Liver (tissue), 8 donors: ENCODE measurements at regions not wholly inside any gene's neighbourhood (a gene's known extent, or its start where the extent isn't known, plus 50 kb on each side); places are given as distances from the start of the nearest gene placed in this dataset.

Experiments
- DNase-seq: peaks from one replicate; pipeline ENCODE4 v3.0.0-alpha.2; 2017; ENCODE audit warnings: low spot score
- H3K27ac ChIP-seq, 2 donors: one replicate each; pipeline ENCODE4 v1.7.0; 2013; ENCODE audit warnings: inconsistent platforms in 2 of 2, low read length in 2 of 2, control low read depth in 1 of 2, low read depth in 1 of 2, mild to moderate bottlenecking in 1 of 2
- H3K27me3 ChIP-seq, 4 donors: one replicate each; pipeline versions ENCODE4 v1.6.1 to v1.7.0; 2013; ENCODE audit warnings: low read length in 3 of 4, inconsistent platforms in 1 of 4, mild to moderate bottlenecking in 1 of 4, moderate library complexity in 1 of 4; ENCODE audit not compliant: control insufficient read depth in 4 of 4, insufficient read depth in 4 of 4
- H3K36me3 ChIP-seq, 4 donors: one replicate each; pipeline versions ENCODE4 v1.6.1 to v1.7.0; 2013; ENCODE audit warnings: low read length in 3 of 4, mild to moderate bottlenecking in 3 of 4, low read depth in 1 of 4, moderate library complexity in 1 of 4; ENCODE audit not compliant: control insufficient read depth in 4 of 4, insufficient read depth in 3 of 4
- H3K4me1 ChIP-seq, 4 donors: one replicate each; pipeline versions ENCODE4 v1.6.1 to v1.7.0; 2013; ENCODE audit warnings: low read length in 3 of 4, mild to moderate bottlenecking in 3 of 4, moderate library complexity in 1 of 4; ENCODE audit not compliant: control insufficient read depth in 4 of 4, insufficient read depth in 4 of 4
- H3K4me3 ChIP-seq, 3 donors: one replicate each; pipeline versions ENCODE4 v1.6.1 to v1.7.0; 2013; ENCODE audit warnings: low read length in 3 of 3, control low read depth in 1 of 3, low read depth in 1 of 3, mild to moderate bottlenecking in 1 of 3
- H3K9ac ChIP-seq, 2 donors: one replicate each; pipeline ENCODE4 v1.7.0; 2013; ENCODE audit warnings: low read length in 2 of 2, mild to moderate bottlenecking in 2 of 2, moderate library complexity in 2 of 2, control low read depth in 1 of 2, low read depth in 1 of 2
- H3K9me3 ChIP-seq, 4 donors: one replicate each; pipeline versions ENCODE4 v1.6.1 to v1.7.0; 2013; ENCODE audit warnings: low read length in 3 of 4; ENCODE audit not compliant: control insufficient read depth in 4 of 4
- EGR1 ChIP-seq, 2 donors: IDR thresholded peaks; 2 replicates each; pipeline ENCODE4 v1.6.1; 2016 to 2018; ENCODE audit warnings: antibody characterized with exemption in 2 of 2, low read depth in 2 of 2
- FOXA1 ChIP-seq: IDR thresholded peaks from 2 replicates; pipeline ENCODE4 v1.6.1; 2016; ENCODE audit warnings: antibody characterized with exemption
- FOXA2 ChIP-seq: IDR thresholded peaks from 2 replicates; pipeline ENCODE4 v1.6.1; 2016; ENCODE audit warnings: antibody characterized with exemption
- GABPA ChIP-seq, 2 donors: IDR thresholded peaks in 1 of 2; conservative IDR thresholded peaks in 1 of 2; 2 replicates each; pipeline ENCODE4 v1.6.1; 2016; ENCODE audit warnings: antibody characterized with exemption in 2 of 2, mild to moderate bottlenecking in 1 of 2, moderate library complexity in 1 of 2
- HNF4A ChIP-seq, 2 donors: conservative IDR thresholded peaks; 2 replicates each; pipeline ENCODE4 v1.6.1; 2016; ENCODE audit warnings: antibody characterized with exemption in 2 of 2, mild to moderate bottlenecking in 2 of 2
- HNF4G ChIP-seq: IDR thresholded peaks from 2 replicates; pipeline ENCODE4 v1.6.1; 2016; ENCODE audit warnings: antibody characterized with exemption
- JUND ChIP-seq, 2 donors: IDR thresholded peaks; 2 replicates each; pipeline ENCODE4 v1.6.1; 2016; ENCODE audit warnings: antibody characterized with exemption in 2 of 2
- NR2F2 ChIP-seq: IDR thresholded peaks from 2 replicates; pipeline ENCODE4 v1.6.1; 2016; ENCODE audit warnings: antibody characterized with exemption
- RAD21 ChIP-seq, 2 donors: IDR thresholded peaks; 2 replicates each; pipeline ENCODE4 v1.6.1; 2016; ENCODE audit warnings: antibody characterized with exemption in 2 of 2, mild to moderate bottlenecking in 2 of 2
- RXRA ChIP-seq, 2 donors: IDR thresholded peaks; 2 replicates each; pipeline ENCODE4 v1.6.1; 2017 to 2018; ENCODE audit warnings: antibody characterized with exemption in 2 of 2, mild to moderate bottlenecking in 1 of 2
- SP1 ChIP-seq: IDR thresholded peaks from 2 replicates; pipeline ENCODE4 v1.6.1; 2018; ENCODE audit warnings: antibody characterized with exemption, mild to moderate bottlenecking
- TAF1 ChIP-seq: conservative IDR thresholded peaks from 2 replicates; pipeline ENCODE4 v1.6.1; 2016; ENCODE audit warnings: antibody characterized with exemption, mild to moderate bottlenecking
- YY1 ChIP-seq: IDR thresholded peaks from 2 replicates; pipeline ENCODE4 v1.6.1; 2016; ENCODE audit warnings: antibody characterized with exemption, mild to moderate bottlenecking
- WGBS: extraction: QIAGEN DNeasy Blood & Tissue Kit; methylation state at CpG from one replicate; pipeline ENCODE4 v1.1.7; 2013; 5-methylcytosine and 5-hydroxymethylcytosine counted together
- TF ChIP-seq, protein P1 (sequence below): IDR thresholded peaks from 2 replicates; pipeline ENCODE4 v1.6.1; 2016; ENCODE audit warnings: antibody characterized with exemption
- TF ChIP-seq, protein P2 (sequence below): IDR thresholded peaks from 2 replicates; pipeline ENCODE4 v1.6.1; 2016; ENCODE audit warnings: antibody characterized with exemption, mild to moderate bottlenecking
- TF ChIP-seq, protein P3 (sequence below): fragments of 150-350 bp; IDR thresholded peaks from 2 replicates; pipeline ENCODE4 v1.5.1; 2017; ENCODE audit warnings: improper control_type of control experiment, low read depth, low read length; ENCODE audit not compliant: missing input control
- TF ChIP-seq, protein P4 (sequence below): IDR thresholded peaks from 2 replicates; pipeline ENCODE4 v1.6.1; 2016; ENCODE audit warnings: antibody characterized with exemption
- TF ChIP-seq, protein P5 (sequence below): IDR thresholded peaks from 2 replicates; pipeline ENCODE4 v1.6.1; 2016; ENCODE audit warnings: antibody characterized with exemption
- donor health status: healthy.
- donor health status: healthy.
- donor health status: healthy.
- donor health status: healthy.
- donor health status: healthy.

DNA sequence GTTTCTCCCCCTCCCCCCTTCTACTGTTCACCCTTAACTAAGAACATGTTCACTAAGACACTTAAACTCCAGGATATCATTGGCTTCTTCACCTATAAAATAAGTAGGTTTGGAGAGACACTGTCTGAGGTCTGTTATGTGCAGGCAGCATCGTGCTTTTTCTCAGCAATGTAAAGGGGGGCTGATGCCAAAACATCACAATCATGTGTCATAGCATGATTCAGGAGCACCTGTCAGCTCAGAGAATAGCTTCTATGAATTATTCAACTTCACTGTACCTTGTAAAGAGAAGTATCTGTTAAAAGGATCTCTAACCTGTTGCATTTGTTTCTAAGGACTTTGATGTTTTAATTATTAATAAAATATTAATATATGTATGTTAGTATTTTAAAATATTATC is 211.4 kb upstream of the EPHA3 start:
- TF ChIP-seq JUND (IDR thresholded peaks at IDR 0.05) (no peak), FOXA2 (no peak), RAD21 (IDR thresholded peaks at IDR 0.05) (no peak), YY1 (no peak), RXRA (IDR thresholded peaks at IDR 0.05) (no peak), HNF4A (conservative IDR thresholded peaks at IDR 0.05) (no peak), FOXA1 (no peak)
- TF ChIP-seq, protein P1, sequence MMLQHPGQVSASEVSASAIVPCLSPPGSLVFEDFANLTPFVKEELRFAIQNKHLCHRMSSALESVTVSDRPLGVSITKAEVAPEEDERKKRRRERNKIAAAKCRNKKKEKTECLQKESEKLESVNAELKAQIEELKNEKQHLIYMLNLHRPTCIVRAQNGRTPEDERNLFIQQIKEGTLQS: no peak
- Histone ChIP-seq H3K4me1 (no peaks in the 10 kb centered on the region), H3K36me3 (no peaks in the 10 kb centered on the region), H3K9ac (no peak overlapping the region), H3K27me3 (no peaks in the 10 kb centered on the region), H3K27ac (no peak overlapping the region), H3K4me3 (no peak overlapping the region), H3K9me3 (no peaks in the 10 kb centered on the region)
- WGBS: 61% methylated on average over 1 of the region's 1 CpG
- no peak for DNase-seq

DNA sequence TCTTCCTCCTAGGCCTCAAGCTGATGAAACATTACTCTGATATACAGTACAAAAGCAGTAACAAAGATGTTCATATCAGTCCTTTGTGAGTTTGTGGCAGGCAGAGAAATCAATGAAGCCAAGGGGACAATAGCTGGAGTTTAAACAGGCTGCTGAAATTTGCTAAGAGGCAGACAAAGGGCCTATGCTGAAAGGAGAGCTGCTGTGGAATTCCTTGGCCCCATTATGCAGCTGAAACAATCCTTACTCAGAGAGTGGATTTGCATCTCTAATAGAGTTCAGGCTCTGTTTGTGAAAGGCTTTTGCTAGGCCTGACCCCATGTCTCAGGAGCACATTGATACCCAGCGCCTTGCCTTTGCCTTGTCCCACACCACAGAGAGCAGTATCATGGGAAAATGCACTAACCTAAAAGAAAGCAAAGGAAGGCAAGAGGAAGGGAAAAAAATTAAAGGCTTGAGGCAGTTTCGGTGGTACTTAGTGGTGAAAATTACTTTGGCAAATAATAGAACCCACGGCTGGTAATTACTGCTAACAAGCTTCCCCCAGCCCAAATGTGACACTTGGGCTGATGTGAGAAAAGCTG is 195.0 kb upstream of the EPHA3 start:
- no peak overlapping the region for H3K27ac ChIP-seq
- no peak for DNase-seq
- no peaks in the 10 kb centered on the region for H3K4me1 ChIP-seq
- H3K36me3 ChIP-seq: no peaks in the 10 kb centered on the region
- H3K9ac ChIP-seq: no peak overlapping the region
- TF ChIP-seq EGR1 (IDR thresholded peaks at IDR 0.05; ENCODE audit: low read depth in 2 of 2) (no peak), JUND (IDR thresholded peaks at IDR 0.05) (no peak), GABPA (IDR thresholded peaks at IDR 0.05 in 1 of 2, conservative IDR thresholded peaks at IDR 0.05 in 1 of 2) (no peak), HNF4G (no peak), TAF1 (no peak), HNF4A (conservative IDR thresholded peaks at IDR 0.05) (no peak), RXRA (IDR thresholded peaks at IDR 0.05) (no peak), NR2F2 (no peak), YY1 (no peak), FOXA2 (no peak), RAD21 (IDR thresholded peaks at IDR 0.05) (no peak), FOXA1 (no peak), SP1 (no peak)
- TF ChIP-seq, protein P2, sequence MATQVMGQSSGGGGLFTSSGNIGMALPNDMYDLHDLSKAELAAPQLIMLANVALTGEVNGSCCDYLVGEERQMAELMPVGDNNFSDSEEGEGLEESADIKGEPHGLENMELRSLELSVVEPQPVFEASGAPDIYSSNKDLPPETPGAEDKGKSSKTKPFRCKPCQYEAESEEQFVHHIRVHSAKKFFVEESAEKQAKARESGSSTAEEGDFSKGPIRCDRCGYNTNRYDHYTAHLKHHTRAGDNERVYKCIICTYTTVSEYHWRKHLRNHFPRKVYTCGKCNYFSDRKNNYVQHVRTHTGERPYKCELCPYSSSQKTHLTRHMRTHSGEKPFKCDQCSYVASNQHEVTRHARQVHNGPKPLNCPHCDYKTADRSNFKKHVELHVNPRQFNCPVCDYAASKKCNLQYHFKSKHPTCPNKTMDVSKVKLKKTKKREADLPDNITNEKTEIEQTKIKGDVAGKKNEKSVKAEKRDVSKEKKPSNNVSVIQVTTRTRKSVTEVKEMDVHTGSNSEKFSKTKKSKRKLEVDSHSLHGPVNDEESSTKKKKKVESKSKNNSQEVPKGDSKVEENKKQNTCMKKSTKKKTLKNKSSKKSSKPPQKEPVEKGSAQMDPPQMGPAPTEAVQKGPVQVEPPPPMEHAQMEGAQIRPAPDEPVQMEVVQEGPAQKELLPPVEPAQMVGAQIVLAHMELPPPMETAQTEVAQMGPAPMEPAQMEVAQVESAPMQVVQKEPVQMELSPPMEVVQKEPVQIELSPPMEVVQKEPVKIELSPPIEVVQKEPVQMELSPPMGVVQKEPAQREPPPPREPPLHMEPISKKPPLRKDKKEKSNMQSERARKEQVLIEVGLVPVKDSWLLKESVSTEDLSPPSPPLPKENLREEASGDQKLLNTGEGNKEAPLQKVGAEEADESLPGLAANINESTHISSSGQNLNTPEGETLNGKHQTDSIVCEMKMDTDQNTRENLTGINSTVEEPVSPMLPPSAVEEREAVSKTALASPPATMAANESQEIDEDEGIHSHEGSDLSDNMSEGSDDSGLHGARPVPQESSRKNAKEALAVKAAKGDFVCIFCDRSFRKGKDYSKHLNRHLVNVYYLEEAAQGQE: no peak
- TF ChIP-seq, protein P3, sequence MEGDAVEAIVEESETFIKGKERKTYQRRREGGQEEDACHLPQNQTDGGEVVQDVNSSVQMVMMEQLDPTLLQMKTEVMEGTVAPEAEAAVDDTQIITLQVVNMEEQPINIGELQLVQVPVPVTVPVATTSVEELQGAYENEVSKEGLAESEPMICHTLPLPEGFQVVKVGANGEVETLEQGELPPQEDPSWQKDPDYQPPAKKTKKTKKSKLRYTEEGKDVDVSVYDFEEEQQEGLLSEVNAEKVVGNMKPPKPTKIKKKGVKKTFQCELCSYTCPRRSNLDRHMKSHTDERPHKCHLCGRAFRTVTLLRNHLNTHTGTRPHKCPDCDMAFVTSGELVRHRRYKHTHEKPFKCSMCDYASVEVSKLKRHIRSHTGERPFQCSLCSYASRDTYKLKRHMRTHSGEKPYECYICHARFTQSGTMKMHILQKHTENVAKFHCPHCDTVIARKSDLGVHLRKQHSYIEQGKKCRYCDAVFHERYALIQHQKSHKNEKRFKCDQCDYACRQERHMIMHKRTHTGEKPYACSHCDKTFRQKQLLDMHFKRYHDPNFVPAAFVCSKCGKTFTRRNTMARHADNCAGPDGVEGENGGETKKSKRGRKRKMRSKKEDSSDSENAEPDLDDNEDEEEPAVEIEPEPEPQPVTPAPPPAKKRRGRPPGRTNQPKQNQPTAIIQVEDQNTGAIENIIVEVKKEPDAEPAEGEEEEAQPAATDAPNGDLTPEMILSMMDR: no peak
- TF ChIP-seq, protein P4, sequence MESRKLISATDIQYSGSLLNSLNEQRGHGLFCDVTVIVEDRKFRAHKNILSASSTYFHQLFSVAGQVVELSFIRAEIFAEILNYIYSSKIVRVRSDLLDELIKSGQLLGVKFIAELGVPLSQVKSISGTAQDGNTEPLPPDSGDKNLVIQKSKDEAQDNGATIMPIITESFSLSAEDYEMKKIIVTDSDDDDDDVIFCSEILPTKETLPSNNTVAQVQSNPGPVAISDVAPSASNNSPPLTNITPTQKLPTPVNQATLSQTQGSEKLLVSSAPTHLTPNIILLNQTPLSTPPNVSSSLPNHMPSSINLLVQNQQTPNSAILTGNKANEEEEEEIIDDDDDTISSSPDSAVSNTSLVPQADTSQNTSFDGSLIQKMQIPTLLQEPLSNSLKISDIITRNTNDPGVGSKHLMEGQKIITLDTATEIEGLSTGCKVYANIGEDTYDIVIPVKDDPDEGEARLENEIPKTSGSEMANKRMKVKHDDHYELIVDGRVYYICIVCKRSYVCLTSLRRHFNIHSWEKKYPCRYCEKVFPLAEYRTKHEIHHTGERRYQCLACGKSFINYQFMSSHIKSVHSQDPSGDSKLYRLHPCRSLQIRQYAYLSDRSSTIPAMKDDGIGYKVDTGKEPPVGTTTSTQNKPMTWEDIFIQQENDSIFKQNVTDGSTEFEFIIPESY: no peak
- TF ChIP-seq, protein P1: no peak
- TF ChIP-seq, protein P5, sequence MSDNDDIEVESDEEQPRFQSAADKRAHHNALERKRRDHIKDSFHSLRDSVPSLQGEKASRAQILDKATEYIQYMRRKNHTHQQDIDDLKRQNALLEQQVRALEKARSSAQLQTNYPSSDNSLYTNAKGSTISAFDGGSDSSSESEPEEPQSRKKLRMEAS: no peak
- WGBS: 47% methylated on average over 3 of the region's 3 CpGs
- no peak overlapping the region for H3K4me3 ChIP-seq
- no peaks in the 10 kb centered on the region for H3K27me3 ChIP-seq
- H3K9me3 ChIP-seq: no peaks in the 10 kb centered on the region
